Psoas muscle (tissue), 7 donors: ENCODE measurements at regions not wholly inside any gene's neighbourhood (a gene's known extent, or its start where the extent isn't known, plus 50 kb on each side); places are given as distances from the start of the nearest gene placed in this dataset.

ENCODE experiments used
- ATAC-seq, 4 donors: fragments of 200-7000 bp; cut with Tn5 transposase; one replicate each; pipeline ENCODE4 v1.9.1; 2020; ENCODE audit warnings: moderate library complexity in 3 of 4, mild to moderate bottlenecking in 2 of 4
- DNase-seq, 2 donors: peaks; one replicate each; pipeline ENCODE4 v3.0.0-alpha.2; 2020
- H3K27ac ChIP-seq: fragments of 200-600 bp; one replicate; pipeline ENCODE4 v1.8.0; 2022
- H3K27me3 ChIP-seq, 3 donors: fragments of 200-600 bp in 1 of 3; one replicate each; pipeline versions ENCODE4 v1.6.1 to v1.8.0; 2013 to 2022; ENCODE audit warnings: low read length in 2 of 3, mild to moderate bottlenecking in 2 of 3, moderate library complexity in 1 of 3; ENCODE audit not compliant: insufficient read depth in 3 of 3
- H3K36me3 ChIP-seq, 2 donors: fragments of 200-600 bp in 1 of 2; one replicate each; pipeline versions ENCODE4 v1.6.1 to v1.8.0; 2013 to 2022; ENCODE audit warnings: low read depth in 1 of 2, mild to moderate bottlenecking in 1 of 2, moderate library complexity in 1 of 2; ENCODE audit not compliant: insufficient read depth in 1 of 2
- H3K4me1 ChIP-seq: fragments of 200-600 bp; one replicate; pipeline ENCODE4 v1.8.0; 2022
- H3K4me3 ChIP-seq: fragments of 200-600 bp; one replicate; pipeline ENCODE4 v1.8.0; 2022; ENCODE audit warnings: mild to moderate bottlenecking
- H3K9me3 ChIP-seq: fragments of 200-600 bp; one replicate; pipeline ENCODE4 v1.8.0; 2022
- WGBS, 3 donors: extraction: QIAGEN DNeasy Blood & Tissue Kit; methylation state at CpG; one replicate each; pipeline versions ENCODE4 v1.1.6 to v1.1.7; 2013; 5-methylcytosine and 5-hydroxymethylcytosine counted together
- intact Hi-C, 2 donors: fragments of 100-400 bp; cut with DNase I; formaldehyde crosslinking; loops; one replicate each; pipeline versions ENCODE4 v1.11.0 to v1.14.2; 2022
- TF ChIP-seq, protein P1 (sequence below): fragments of 200-600 bp; IDR thresholded peaks from one replicate; pipeline ENCODE4 v1.8.0; 2022; ENCODE audit warnings: antibody characterized with exemption
- donor health status: healthy with polysubstance abuse.
- donor health status: DM: no; HTN: no; CAD: no; lungs with moderate emphysema.
- donor health status: Bipolar disorder and iron deficiency.
- donor health status: healthy.
- donor health status: DM: yes; HTN: yes; CAD: no.
- donor health status: DM: no; HTN: no; CAD: no.
- donor health status: DM: yes; HTN: yes; CAD: no.

GRCh38 chr5:51651476-51651875 is 268.2 kb downstream of the ISL1 start:
- Histone ChIP-seq H3K4me3 (no peak overlapping the region), H3K4me1 (no peaks in the 10 kb centered on the region), H3K36me3 (no peaks in the 10 kb centered on the region), H3K27ac (no peak overlapping the region), H3K27me3 (no peaks in the 10 kb centered on the region), H3K9me3 (no peaks in the 10 kb centered on the region)
- DNase-seq (no peak), ATAC-seq (no peak)
- 24 to 52% (median 32%) methylated on average over 2 of the region's 2 CpGs for WGBS, 3 donors
- intact Hi-C loops: no loop called here
- TF ChIP-seq, protein P1, sequence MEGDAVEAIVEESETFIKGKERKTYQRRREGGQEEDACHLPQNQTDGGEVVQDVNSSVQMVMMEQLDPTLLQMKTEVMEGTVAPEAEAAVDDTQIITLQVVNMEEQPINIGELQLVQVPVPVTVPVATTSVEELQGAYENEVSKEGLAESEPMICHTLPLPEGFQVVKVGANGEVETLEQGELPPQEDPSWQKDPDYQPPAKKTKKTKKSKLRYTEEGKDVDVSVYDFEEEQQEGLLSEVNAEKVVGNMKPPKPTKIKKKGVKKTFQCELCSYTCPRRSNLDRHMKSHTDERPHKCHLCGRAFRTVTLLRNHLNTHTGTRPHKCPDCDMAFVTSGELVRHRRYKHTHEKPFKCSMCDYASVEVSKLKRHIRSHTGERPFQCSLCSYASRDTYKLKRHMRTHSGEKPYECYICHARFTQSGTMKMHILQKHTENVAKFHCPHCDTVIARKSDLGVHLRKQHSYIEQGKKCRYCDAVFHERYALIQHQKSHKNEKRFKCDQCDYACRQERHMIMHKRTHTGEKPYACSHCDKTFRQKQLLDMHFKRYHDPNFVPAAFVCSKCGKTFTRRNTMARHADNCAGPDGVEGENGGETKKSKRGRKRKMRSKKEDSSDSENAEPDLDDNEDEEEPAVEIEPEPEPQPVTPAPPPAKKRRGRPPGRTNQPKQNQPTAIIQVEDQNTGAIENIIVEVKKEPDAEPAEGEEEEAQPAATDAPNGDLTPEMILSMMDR: no peak

- no peak for ATAC-seq
- H3K4me1 ChIP-seq: no peaks in the 10 kb centered on the region
- 69 to 76% (median 71%) methylated on average over 2 of the region's 2 CpGs for WGBS, 3 donors
- TF ChIP-seq, protein P1: no peak
- no peaks in the 10 kb centered on the region for H3K27me3 ChIP-seq
- intact Hi-C loops: no loop called here
- DNase-seq: no peak
- H3K4me3 ChIP-seq: no peak overlapping the region
- no peaks in the 10 kb centered on the region for H3K36me3 ChIP-seq
- no peak overlapping the region for H3K27ac ChIP-seq
- H3K9me3 ChIP-seq: no peaks in the 10 kb centered on the region
These were observed 268.6 kb downstream of the ISL1 start for GRCh38 chr5:51651889-51652288.

- Histone ChIP-seq H3K36me3 (no peaks in the 10 kb centered on the region), H3K27me3 (no peaks in the 10 kb centered on the region), H3K4me3 (no peak overlapping the region), H3K4me1 (no peaks in the 10 kb centered on the region), H3K27ac (no peak overlapping the region), H3K9me3 (no peaks in the 10 kb centered on the region)
- ATAC-seq (no peak), DNase-seq (no peak)
- TF ChIP-seq, protein P1: no peak
- 69 to 80% (median 70%) methylated on average over 2 of the region's 2 CpGs for WGBS, 3 donors
- intact Hi-C loops: no loop called here
These were observed 269.7 kb downstream of the ISL1 start for GRCh38 chr5:51652980-51653379.

DNA sequence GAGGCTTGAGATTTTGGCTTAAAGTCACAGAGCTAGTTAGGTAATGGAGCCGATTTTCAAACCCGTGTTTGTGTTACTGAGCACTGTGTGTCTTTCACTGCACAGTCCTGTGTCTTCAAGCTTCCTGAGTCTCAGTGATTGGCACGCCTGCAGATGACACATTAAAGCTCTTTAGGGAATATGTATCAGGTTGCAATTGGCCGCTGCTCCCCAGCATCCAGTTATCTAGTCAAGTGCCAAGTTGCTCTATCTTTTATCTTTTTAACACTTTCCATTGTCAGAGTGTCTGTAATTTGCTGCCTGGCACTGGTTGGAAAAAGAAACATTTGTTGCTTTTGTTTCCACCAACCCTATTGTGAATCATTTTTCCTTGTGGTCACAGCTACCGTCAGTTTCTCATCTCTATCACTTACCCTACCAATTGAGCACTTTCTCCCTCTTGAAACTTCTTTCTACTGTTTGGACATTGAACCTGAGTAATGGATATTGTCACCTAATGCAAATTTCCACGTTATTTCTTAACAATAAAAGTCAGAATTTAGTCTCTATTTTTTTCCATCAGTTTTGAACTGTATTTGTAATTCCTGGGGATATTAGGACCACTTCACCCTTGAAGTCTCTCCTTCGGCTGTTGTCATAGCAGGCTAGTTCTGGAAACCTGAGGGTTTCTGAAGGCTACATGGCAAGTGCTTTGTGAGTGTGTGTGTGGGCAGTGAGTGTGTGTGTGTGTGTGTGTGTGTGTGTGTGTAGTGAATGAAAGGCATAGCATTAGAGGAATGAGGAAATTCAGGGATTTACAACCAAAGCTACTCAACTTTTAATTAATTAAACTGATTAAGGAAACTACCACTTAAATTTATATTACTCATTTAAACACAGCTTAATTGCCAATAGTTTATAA is 274.3 kb downstream of the ISL1 start:
- WGBS, 3 donors: 50 to 53% (median 53%) methylated on average over 7 of the region's 7 CpGs

More for the DNA sequence above, 274.3 kb downstream of the ISL1 start:
- TF ChIP-seq, protein P1: no peak
- Histone ChIP-seq H3K4me1 (no peaks in the 10 kb centered on the region), H3K36me3 (no peaks in the 10 kb centered on the region), H3K9me3 (no peaks in the 10 kb centered on the region), H3K4me3 (no peak overlapping the region), H3K27me3 (no peaks in the 10 kb centered on the region), H3K27ac (no peak overlapping the region)
- DNase-seq (no peak), ATAC-seq (no peak)
- intact Hi-C loops: no loop called here
